Body of pancreas (tissue), 4 donors: ENCODE measurements at regions not wholly inside any gene's neighbourhood (a gene's known extent, or its start where the extent isn't known, plus 50 kb on each side); places are given as distances from the start of the nearest gene placed in this dataset.

Experiments used
- CTCF ChIP-seq, 7 experiments: fragments of 450-650 bp in 4 of 7; fragments of 200-600 bp in 3 of 7; sonication (generic) in 3 of 7; IDR thresholded peaks; one replicate each; pipeline ENCODE4 v1.5.1; 2016 to 2019; ENCODE audit warnings: antibody characterized with exemption in 7 of 7
- POLR2A ChIP-seq, 3 donors: fragments of 450-650 bp; IDR thresholded peaks; one replicate each; pipeline ENCODE4 v1.6.1; 2016; ENCODE audit warnings: antibody characterized with exemption in 3 of 3, mild to moderate bottlenecking in 2 of 3

DNA sequence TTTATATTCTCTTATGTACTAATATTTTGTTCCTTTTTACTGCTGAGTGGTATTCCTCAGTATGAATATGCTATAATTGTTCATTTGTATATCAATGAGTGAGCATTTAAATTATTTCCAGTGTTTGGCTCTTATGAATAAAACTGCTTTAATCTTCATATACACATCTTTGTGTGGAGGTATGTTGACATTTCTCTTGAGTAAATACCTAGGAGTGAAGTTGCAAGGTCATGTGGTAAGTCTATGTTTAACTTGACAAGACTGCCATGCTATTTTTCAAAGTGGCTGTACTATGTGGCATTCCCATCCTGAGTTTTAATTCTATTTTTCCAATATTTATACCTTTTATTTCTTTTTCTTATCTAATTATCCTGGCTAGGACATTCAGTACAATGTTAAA lies 124.2 kb downstream of the ADSS2 start:
- no peak for TF ChIP-seq CTCF (IDR thresholded peaks at IDR 0.05)
- TF ChIP-seq POLR2A (IDR thresholded peaks at IDR 0.05), result no peak
